Muscle layer of duodenum (tissue), 2 donors: ENCODE measurements at regions not wholly inside any gene's neighbourhood (a gene's known extent, or its start where the extent isn't known, plus 50 kb on each side); places are given as distances from the start of the nearest gene placed in this dataset.

Experiments used
- H3K27ac ChIP-seq: one replicate; pipeline ENCODE4 v1.7.0; 2013; ENCODE audit warnings: mild to moderate bottlenecking, low read length
- H3K27me3 ChIP-seq: one replicate; pipeline ENCODE4 v1.7.0; 2013; ENCODE audit warnings: low read depth, mild to moderate bottlenecking, control low read depth, low read length
- H3K36me3 ChIP-seq, 2 donors: one replicate each; pipeline ENCODE4 v1.7.0; 2013; ENCODE audit warnings: low read length in 2 of 2, control low read depth in 1 of 2, mild to moderate bottlenecking in 1 of 2; ENCODE audit not compliant: insufficient read depth in 2 of 2, control insufficient read depth in 1 of 2
- H3K4me1 ChIP-seq, 2 donors: one replicate each; pipeline ENCODE4 v1.7.0; 2013; ENCODE audit warnings: low read length in 2 of 2, mild to moderate bottlenecking in 2 of 2, control low read depth in 1 of 2, moderate library complexity in 1 of 2; ENCODE audit not compliant: insufficient read depth in 2 of 2, control insufficient read depth in 1 of 2
- H3K4me3 ChIP-seq, 2 donors: one replicate each; pipeline ENCODE4 v1.7.0; 2013; ENCODE audit warnings: low read length in 2 of 2, low read depth in 1 of 2, mild to moderate bottlenecking in 1 of 2
- H3K9me3 ChIP-seq, 2 donors: one replicate each; pipeline ENCODE4 v1.7.0; 2013; ENCODE audit warnings: low read length in 2 of 2, control low read depth in 1 of 2, mild to moderate bottlenecking in 1 of 2; ENCODE audit not compliant: control insufficient read depth in 1 of 2
- donor health status: healthy.

GRCh38 chr5:126235628-126236027 lies 187.6 kb upstream of the GRAMD2B start:
- H3K27ac ChIP-seq: no peak overlapping the region
- H3K4me1 ChIP-seq: no peaks in the 10 kb centered on the region
- no peaks in the 10 kb centered on the region for H3K27me3 ChIP-seq
- H3K4me3 ChIP-seq: no peak overlapping the region
- no peaks in the 10 kb centered on the region for H3K36me3 ChIP-seq
- H3K9me3 ChIP-seq: no peaks in the 10 kb centered on the region

- H3K9me3 ChIP-seq: no peaks in the 10 kb centered on the region
Observed at GRCh38 chr5:126236994-126237393, 186.2 kb upstream of the GRAMD2B start.

GRCh38 chr5:126248611-126249010 lies 174.6 kb upstream of the GRAMD2B start:
- Histone ChIP-seq H3K4me3 (no peak overlapping the region), H3K36me3 (no peaks in the 10 kb centered on the region), H3K27ac (no peak overlapping the region), H3K9me3 (no peaks in the 10 kb centered on the region), H3K4me1 (no peaks in the 10 kb centered on the region), H3K27me3 (no peaks in the 10 kb centered on the region)

More at GRCh38 chr5:126236994-126237393, 186.2 kb upstream of the GRAMD2B start:
- Histone ChIP-seq H3K4me3 (no peak overlapping the region), H3K27me3 (no peaks in the 10 kb centered on the region), H3K36me3 (no peaks in the 10 kb centered on the region), H3K27ac (no peak overlapping the region), H3K4me1 (no peaks in the 10 kb centered on the region)

DNA sequence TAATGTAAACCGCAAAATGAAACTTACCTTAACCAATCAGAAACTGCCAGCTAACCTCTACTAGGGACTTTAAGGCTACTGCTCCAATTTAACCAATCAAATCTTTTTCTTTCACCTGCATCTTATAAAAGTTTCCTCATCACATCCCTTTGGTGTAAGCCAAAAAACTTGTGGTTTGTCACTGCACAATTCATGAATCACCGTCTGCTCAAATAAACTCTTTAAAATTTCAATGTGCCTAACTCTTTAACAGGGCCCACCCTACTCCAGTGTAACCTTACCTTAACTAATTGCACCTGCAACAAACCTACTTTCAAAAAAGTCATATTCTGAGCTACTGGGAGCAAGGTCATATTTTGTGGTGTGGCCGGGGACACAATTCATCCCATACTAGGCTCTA lies 172.2 kb upstream of the GRAMD2B start:
- H3K36me3 ChIP-seq: no peaks in the 10 kb centered on the region
- no peak overlapping the region for H3K27ac ChIP-seq
- H3K9me3 ChIP-seq: no peaks in the 10 kb centered on the region
- H3K27me3 ChIP-seq: no peaks in the 10 kb centered on the region
- H3K4me1 ChIP-seq: no peaks in the 10 kb centered on the region
- no peak overlapping the region for H3K4me3 ChIP-seq

- H3K4me1 ChIP-seq: no peaks in the 10 kb centered on the region
- H3K4me3 ChIP-seq: no peak overlapping the region
- H3K9me3 ChIP-seq: peaks cover 5 to 10% of the 10 kb centered on the region in 2 donors
- no peaks in the 10 kb centered on the region for H3K36me3 ChIP-seq
- no peaks in the 10 kb centered on the region for H3K27me3 ChIP-seq
- no peak overlapping the region for H3K27ac ChIP-seq
Observed at GRCh38 chr5:126253406-126253805, 169.8 kb upstream of the GRAMD2B start.

DNA sequence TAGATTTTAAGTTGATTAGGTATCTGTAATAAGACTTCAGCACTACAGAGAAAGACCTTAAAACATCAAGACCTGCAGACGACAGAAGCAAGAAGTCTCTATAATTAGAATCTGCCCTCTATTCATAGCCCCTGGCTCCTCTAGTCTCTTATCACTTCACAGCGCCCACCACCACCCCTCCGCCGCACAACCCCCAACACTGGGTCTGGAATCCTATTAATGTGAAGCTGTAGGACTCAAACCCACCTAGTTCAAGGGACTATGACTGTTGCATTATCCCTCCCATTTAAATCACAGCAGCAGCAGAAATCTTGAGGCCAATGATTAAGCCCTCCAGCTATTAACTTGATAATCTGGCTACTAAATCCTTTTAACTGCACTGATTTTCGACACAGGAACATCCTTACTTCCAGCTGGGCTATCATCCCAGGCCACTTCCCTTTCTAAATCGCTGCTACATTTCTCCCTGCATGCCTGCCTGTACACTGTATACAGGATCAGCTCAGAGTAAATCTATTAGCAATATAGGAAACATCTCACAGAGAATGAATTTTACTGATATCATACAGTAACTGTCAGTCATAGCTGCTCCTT lies 159.5 kb upstream of the GRAMD2B start:
- no peak overlapping the region for H3K27ac ChIP-seq
- H3K36me3 ChIP-seq: no peaks in the 10 kb centered on the region
- H3K4me1 ChIP-seq: no peaks in the 10 kb centered on the region
- no peaks in the 10 kb centered on the region for H3K27me3 ChIP-seq
- peaks cover 4 to 6% of the 10 kb centered on the region in 2 donors for H3K9me3 ChIP-seq
- H3K4me3 ChIP-seq: no peak overlapping the region

GRCh38 chr5:126265917-126266316 lies 157.3 kb upstream of the GRAMD2B start:
- no peak overlapping the region for H3K4me3 ChIP-seq
- no peak overlapping the region for H3K27ac ChIP-seq
- H3K27me3 ChIP-seq: no peaks in the 10 kb centered on the region
- no peaks in the 10 kb centered on the region for H3K4me1 ChIP-seq
- peaks cover 0 to 4% of the 10 kb centered on the region in 2 donors for H3K9me3 ChIP-seq
- H3K36me3 ChIP-seq: no peaks in the 10 kb centered on the region

- peaks cover 0 to under 1% of the 10 kb centered on the region in 2 donors for H3K9me3 ChIP-seq
- no peak overlapping the region for H3K27ac ChIP-seq
- H3K36me3 ChIP-seq: no peaks in the 10 kb centered on the region
- no peaks in the 10 kb centered on the region for H3K4me1 ChIP-seq
- H3K4me3 ChIP-seq: no peak overlapping the region
- H3K27me3 ChIP-seq: no peaks in the 10 kb centered on the region
Observed at GRCh38 chr5:126267438-126267837, 155.8 kb upstream of the GRAMD2B start.

DNA sequence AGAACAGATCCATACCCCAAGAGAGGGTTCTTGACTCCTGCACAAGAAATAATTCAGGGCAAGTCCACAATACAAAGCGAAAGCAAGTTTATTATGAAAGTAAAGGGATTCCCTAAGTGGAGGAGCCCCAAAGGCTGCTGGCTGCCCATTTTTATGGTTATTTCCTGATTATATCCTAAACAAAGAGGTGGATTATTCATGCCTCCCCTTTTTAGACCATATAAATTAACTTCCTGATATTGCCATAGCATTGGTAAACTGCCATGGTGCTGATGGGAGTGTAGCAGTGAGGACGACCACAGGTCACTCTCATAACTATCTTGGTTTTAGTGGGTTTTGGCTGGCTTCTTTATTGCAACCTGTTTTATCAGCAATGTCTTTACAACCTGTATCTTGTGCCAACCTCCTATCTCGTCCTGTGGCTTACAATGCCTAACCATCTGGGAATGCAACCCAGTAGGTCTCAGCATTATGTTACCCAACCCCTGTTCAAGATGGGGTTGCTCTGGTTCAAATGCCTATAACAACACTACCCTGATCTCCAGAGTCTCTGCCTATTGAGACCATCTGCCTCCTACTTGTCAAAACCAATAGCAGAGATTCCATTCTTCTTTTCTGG lies 154.4 kb upstream of the GRAMD2B start:
- no peaks in the 10 kb centered on the region for H3K36me3 ChIP-seq
- H3K4me1 ChIP-seq: no peaks in the 10 kb centered on the region
- H3K27ac ChIP-seq: no peak overlapping the region
- H3K9me3 ChIP-seq: no peaks in the 10 kb centered on the region
- H3K4me3 ChIP-seq: no peak overlapping the region
- H3K27me3 ChIP-seq: no peaks in the 10 kb centered on the region

DNA sequence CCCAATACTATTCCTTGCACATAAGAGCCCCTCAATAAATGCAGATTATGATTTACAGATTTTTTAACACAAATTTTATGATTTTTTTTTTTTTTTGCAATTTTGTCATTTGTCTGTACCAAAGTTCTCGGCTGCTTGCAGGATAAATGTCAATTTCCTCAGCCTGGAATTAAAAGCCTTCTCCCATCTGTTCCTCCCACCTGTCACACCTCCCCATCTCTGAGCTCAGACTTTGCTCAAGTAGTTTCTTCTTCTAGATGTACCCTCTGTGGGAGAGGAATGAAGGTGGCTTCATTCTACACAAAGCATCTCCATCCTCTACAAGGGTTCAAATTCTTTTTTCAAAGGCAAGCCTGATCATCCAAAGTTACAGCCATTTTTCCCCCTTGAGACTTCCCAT lies 153.7 kb upstream of the GRAMD2B start:
- Histone ChIP-seq H3K4me3 (no peak overlapping the region), H3K4me1 (no peaks in the 10 kb centered on the region), H3K27ac (no peak overlapping the region), H3K36me3 (no peaks in the 10 kb centered on the region), H3K9me3 (no peaks in the 10 kb centered on the region), H3K27me3 (no peaks in the 10 kb centered on the region)

DNA sequence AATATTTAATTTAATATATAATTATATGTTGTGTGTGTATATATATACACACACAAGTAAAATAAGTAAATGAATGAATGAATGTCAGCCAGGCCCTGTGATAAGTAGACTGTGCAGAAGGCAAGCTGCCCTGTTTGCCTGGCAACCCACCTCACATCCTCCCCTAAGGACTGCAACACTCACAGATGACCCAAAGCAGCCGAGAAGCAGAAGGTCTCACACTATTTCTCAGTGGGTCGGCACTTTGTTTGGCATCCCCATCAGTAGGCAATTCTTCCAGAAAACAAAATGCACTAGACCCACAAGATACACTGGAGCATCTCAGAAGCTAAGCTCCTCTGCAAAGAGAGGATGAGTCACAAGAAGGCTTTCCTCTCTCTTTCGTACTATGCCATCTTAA lies 152.1 kb upstream of the GRAMD2B start:
- Histone ChIP-seq H3K36me3 (no peaks in the 10 kb centered on the region), H3K27me3 (no peaks in the 10 kb centered on the region), H3K27ac (no peak overlapping the region), H3K4me3 (no peak overlapping the region), H3K9me3 (no peaks in the 10 kb centered on the region), H3K4me1 (no peaks in the 10 kb centered on the region)
